ENCODE measurements at regions not wholly inside any gene's neighbourhood (a gene's known extent, or its start where the extent isn't known, plus 50 kb on each side); places are given as distances from the start of the nearest gene placed in this dataset.

DNA sequence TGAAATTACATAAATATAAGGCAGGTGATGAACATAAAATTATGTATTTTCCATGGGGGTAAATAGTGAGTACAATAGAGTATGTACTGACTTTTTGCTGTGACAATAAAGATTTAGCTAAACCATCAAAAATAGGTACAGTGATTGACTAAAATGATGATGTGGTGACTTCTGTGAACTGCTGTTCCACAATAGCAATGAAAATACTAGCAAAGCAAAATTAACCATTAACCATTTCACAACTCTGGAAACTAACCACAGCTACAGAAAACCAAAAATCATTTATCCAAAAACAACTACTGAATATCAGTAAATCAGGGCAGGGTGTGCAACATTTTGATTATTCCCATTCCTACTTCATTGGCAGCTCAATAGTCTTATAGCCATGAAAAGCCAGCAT is 161.4 kb upstream of the GYPC start (continued):
- TF ChIP-seq REST (IDR thresholded peaks at IDR 0.05; ENCODE audit: unreplicated experiment) = no peak
- TF ChIP-seq, protein P1, sequence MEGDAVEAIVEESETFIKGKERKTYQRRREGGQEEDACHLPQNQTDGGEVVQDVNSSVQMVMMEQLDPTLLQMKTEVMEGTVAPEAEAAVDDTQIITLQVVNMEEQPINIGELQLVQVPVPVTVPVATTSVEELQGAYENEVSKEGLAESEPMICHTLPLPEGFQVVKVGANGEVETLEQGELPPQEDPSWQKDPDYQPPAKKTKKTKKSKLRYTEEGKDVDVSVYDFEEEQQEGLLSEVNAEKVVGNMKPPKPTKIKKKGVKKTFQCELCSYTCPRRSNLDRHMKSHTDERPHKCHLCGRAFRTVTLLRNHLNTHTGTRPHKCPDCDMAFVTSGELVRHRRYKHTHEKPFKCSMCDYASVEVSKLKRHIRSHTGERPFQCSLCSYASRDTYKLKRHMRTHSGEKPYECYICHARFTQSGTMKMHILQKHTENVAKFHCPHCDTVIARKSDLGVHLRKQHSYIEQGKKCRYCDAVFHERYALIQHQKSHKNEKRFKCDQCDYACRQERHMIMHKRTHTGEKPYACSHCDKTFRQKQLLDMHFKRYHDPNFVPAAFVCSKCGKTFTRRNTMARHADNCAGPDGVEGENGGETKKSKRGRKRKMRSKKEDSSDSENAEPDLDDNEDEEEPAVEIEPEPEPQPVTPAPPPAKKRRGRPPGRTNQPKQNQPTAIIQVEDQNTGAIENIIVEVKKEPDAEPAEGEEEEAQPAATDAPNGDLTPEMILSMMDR (conservative IDR thresholded peaks at IDR 0.05; ENCODE audit: low read depth in 2 of 2) = no peak
- TF ChIP-seq STAT1 (IDR thresholded peaks at IDR 0.05; ENCODE audit: unreplicated experiment) = no peak
- TF ChIP-seq POLR2AphosphoS5 (IDR thresholded peaks at IDR 0.05; ENCODE audit: low read depth) = no peak

DNA sequence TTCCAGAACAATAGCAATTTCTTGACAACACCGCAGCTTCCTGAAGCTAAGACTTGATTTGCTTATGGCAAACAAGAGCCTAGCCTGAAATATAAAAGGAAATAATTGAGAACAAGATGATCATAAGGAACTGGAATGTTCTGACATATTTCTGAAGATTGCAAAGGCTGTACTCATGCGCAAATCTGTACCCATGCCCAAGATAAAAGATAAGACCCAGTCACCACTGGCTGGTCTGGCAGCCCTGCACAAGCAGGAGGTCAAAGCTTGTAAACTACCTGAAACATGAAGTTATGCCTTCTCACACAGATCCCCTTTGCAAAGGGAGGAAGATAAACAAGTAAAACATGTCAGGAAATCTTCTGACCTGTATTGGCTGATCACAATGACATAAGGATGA is 160.8 kb upstream of the GYPC start:
- Mint-ChIP-seq H3K27ac (no peak overlapping the region), H3K36me3 (ENCODE audit: low read depth) (peaks cover 11% of the 10 kb centered on the region; the same call in 2 of the 3 replicates), H3K9me3 (peaks cover 20% of the 10 kb centered on the region), H3K4me3 (no peak overlapping the region), H3K27me3 (ENCODE audit: insufficient read depth, low read depth, poor library complexity) (peaks cover 4% of the 10 kb centered on the region), H3K4me1 (no peaks in the 10 kb centered on the region)
- Histone ChIP-seq H3K4me2 (no peak overlapping the region), H3K36me3 (ENCODE audit: insufficient read depth) (no peaks in the 10 kb centered on the region; the same call in 1 of the 2 replicates), H3K79me2 (replicated peaks; ENCODE audit: insufficient read depth) (no peaks in the 10 kb centered on the region), H3K27me3 (ENCODE audit: insufficient read depth) (no peaks in the 10 kb centered on the region), H3K27ac (ENCODE audit: low read depth) (no peak overlapping the region), H3K4me3 (no peak overlapping the region), H3K4me1 (ENCODE audit: insufficient read depth) (no peaks in the 10 kb centered on the region), H3K9me2 (ENCODE audit: insufficient read depth) (no peaks in the 10 kb centered on the region), H4K20me1 (replicated peaks; ENCODE audit: insufficient read depth) (no peaks in the 10 kb centered on the region), H3F3A (replicated peaks; ENCODE audit: low read depth) (no peaks in the 10 kb centered on the region), H2AFZ (no peak overlapping the region)
- no peak for ATAC-seq
- no peak for TF ChIP-seq REST (IDR thresholded peaks at IDR 0.05; ENCODE audit: unreplicated experiment)
- DNase-seq (ENCODE audit: low spot score) = no peak
